Esophagus muscularis mucosa (tissue), 4 donors: ENCODE measurements at regions not wholly inside any gene's neighbourhood (a gene's known extent, or its start where the extent isn't known, plus 50 kb on each side); places are given as distances from the start of the nearest gene placed in this dataset.

Experiments
- DNase-seq: peaks from one replicate; pipeline ENCODE4 v3.0.0-alpha.2; 2017; ENCODE audit errors: extremely low spot score
- H3K27ac ChIP-seq, 4 donors: fragments of 200-600 bp; sonication (generic); replicated peaks in 1 of 4; 1 replicate in 3 of 4; 2 replicates in 1 of 4; pipeline ENCODE4 v1.5.1; 2016 to 2019; ENCODE audit warnings: mild to moderate bottlenecking in 1 of 4
- H3K27me3 ChIP-seq, 4 donors: fragments of 200-600 bp; sonication (generic); one replicate each; pipeline versions ENCODE4 v1.5.1 to v1.6.0; 2016 to 2019
- H3K36me3 ChIP-seq, 4 donors: fragments of 200-600 bp; sonication (generic); one replicate each; pipeline ENCODE4 v1.5.1; 2016 to 2019
- H3K4me1 ChIP-seq, 4 donors: fragments of 200-600 bp; sonication (generic); one replicate each; pipeline ENCODE4 v1.5.1; 2016 to 2019
- H3K4me3 ChIP-seq, 4 donors: fragments of 200-600 bp; sonication (generic); 1 replicate in 2 of 4; 2 replicates in 2 of 4; pipeline ENCODE4 v1.5.1; 2016 to 2019; ENCODE audit warnings: mild to moderate bottlenecking in 4 of 4, moderate library complexity in 1 of 4
- H3K9me3 ChIP-seq, 4 donors: fragments of 200-600 bp; sonication (generic); 1 replicate in 3 of 4; 2 replicates in 1 of 4; pipeline ENCODE4 v1.5.1; 2016 to 2019
- EP300 ChIP-seq: sonication (generic); formaldehyde crosslinking; IDR thresholded peaks from one replicate; pipeline ENCODE4 v1.6.1; 2017; ENCODE audit warnings: antibody characterized with exemption
- POLR2A ChIP-seq: fragments of 450-650 bp; IDR thresholded peaks from one replicate; pipeline ENCODE4 v1.6.1; 2017; ENCODE audit warnings: antibody characterized with exemption, moderate library complexity, mild to moderate bottlenecking, low read depth
- POLR2AphosphoS5 ChIP-seq, 2 donors: sonication (generic); formaldehyde crosslinking; IDR thresholded peaks; one replicate each; pipeline ENCODE4 v1.6.1; 2017; ENCODE audit warnings: antibody characterized with exemption in 2 of 2
- WGBS: methylation state at CpG from one replicate; pipeline ENCODE4 v1.1.5; 2018; 5-methylcytosine and 5-hydroxymethylcytosine counted together
- intact Hi-C: fragments of 100-400 bp; cut with DNase I; formaldehyde crosslinking; loops from one replicate; pipeline ENCODE4 v1.15.1; 2023
- TF ChIP-seq, protein P1 (sequence below), 3 experiments: fragments of 200-600 bp in 2 of 3; fragments of 450-650 bp in 1 of 3; sonication (generic) in 2 of 3; IDR thresholded peaks; one replicate each; pipeline ENCODE4 v1.5.1; 2017 to 2019; ENCODE audit warnings: antibody characterized with exemption in 3 of 3, mild to moderate bottlenecking in 2 of 3, moderate library complexity in 1 of 3

- Histone ChIP-seq H3K4me1 (no peaks in the 10 kb centered on the region), H3K4me3 (no peak overlapping the region), H3K27ac (no peak overlapping the region), H3K9me3 (peaks cover 0 to 6% (median 1%) of the 10 kb centered on the region in 4 donors), H3K27me3 (no peaks in the 10 kb centered on the region), H3K36me3 (no peaks in the 10 kb centered on the region)
- 80% methylated on average over 3 of the region's 3 CpGs for WGBS
- DNase-seq = no peak
- TF ChIP-seq, protein P1, sequence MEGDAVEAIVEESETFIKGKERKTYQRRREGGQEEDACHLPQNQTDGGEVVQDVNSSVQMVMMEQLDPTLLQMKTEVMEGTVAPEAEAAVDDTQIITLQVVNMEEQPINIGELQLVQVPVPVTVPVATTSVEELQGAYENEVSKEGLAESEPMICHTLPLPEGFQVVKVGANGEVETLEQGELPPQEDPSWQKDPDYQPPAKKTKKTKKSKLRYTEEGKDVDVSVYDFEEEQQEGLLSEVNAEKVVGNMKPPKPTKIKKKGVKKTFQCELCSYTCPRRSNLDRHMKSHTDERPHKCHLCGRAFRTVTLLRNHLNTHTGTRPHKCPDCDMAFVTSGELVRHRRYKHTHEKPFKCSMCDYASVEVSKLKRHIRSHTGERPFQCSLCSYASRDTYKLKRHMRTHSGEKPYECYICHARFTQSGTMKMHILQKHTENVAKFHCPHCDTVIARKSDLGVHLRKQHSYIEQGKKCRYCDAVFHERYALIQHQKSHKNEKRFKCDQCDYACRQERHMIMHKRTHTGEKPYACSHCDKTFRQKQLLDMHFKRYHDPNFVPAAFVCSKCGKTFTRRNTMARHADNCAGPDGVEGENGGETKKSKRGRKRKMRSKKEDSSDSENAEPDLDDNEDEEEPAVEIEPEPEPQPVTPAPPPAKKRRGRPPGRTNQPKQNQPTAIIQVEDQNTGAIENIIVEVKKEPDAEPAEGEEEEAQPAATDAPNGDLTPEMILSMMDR (IDR thresholded peaks at IDR 0.05) = no peak
- TF ChIP-seq EP300 (no peak), POLR2AphosphoS5 (IDR thresholded peaks at IDR 0.05) (no peak), POLR2A (no peak)
- intact Hi-C loops = no loop called here
Measured at GRCh38 chr2:145086910-145087309, 567.0 kb upstream of the ZEB2 start.

DNA sequence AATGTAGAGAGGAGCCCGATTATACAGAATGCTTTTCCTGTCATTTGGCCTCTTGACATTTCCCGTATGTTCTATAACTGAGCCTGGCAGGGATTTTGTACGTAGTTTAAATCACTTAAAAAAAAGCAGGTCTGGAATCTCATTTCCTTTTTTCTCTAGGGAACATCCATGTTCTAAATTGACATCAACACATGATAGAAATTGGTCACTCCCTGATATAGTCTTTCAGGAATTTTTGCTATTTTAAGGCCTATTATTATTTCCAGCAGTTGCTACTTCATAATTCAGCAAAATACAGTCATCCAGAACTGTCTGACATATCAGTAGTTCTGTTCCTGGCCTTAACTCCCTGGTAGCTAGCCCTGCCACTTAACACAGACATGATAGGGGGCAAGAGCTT is 565.7 kb upstream of the ZEB2 start:
- Histone ChIP-seq H3K27ac (no peak overlapping the region), H3K4me3 (no peak overlapping the region), H3K9me3 (peaks cover 0 to 4% (median 1%) of the 10 kb centered on the region in 4 donors), H3K36me3 (no peaks in the 10 kb centered on the region), H3K4me1 (no peaks in the 10 kb centered on the region), H3K27me3 (no peaks in the 10 kb centered on the region)
- 88% methylated on average over 3 of the region's 3 CpGs for WGBS
- TF ChIP-seq, protein P1 (IDR thresholded peaks at IDR 0.05) = no peak
- no peak for TF ChIP-seq POLR2A
- no peak for TF ChIP-seq EP300
- TF ChIP-seq POLR2AphosphoS5 (IDR thresholded peaks at IDR 0.05) = no peak
- intact Hi-C loops = no loop called here
- DNase-seq = no peak

- Histone ChIP-seq H3K36me3 (no peaks in the 10 kb centered on the region), H3K27ac (no peak overlapping the region), H3K27me3 (no peaks in the 10 kb centered on the region), H3K4me1 (no peaks in the 10 kb centered on the region), H3K9me3 (no peaks in the 10 kb centered on the region), H3K4me3 (no peak overlapping the region)
- DNase-seq = no peak
- no peak for TF ChIP-seq POLR2AphosphoS5 (IDR thresholded peaks at IDR 0.05)
- no peak for TF ChIP-seq POLR2A
- TF ChIP-seq, protein P1 (IDR thresholded peaks at IDR 0.05) = no peak
- TF ChIP-seq EP300 = no peak
- intact Hi-C loops = no loop called here
- WGBS = 48% methylated on average over 1 of the region's 1 CpG
Measured at GRCh38 chr2:145080426-145080825, 560.5 kb upstream of the ZEB2 start.

- TF ChIP-seq POLR2AphosphoS5 (IDR thresholded peaks at IDR 0.05) (no peak), POLR2A (no peak), EP300 (no peak)
- TF ChIP-seq, protein P1 (IDR thresholded peaks at IDR 0.05) = no peak
- no peaks in the 10 kb centered on the region for H3K4me1 ChIP-seq
- no peaks in the 10 kb centered on the region for H3K36me3 ChIP-seq
Measured at GRCh38 chr2:145079641-145080040, 559.7 kb upstream of the ZEB2 start.

DNA sequence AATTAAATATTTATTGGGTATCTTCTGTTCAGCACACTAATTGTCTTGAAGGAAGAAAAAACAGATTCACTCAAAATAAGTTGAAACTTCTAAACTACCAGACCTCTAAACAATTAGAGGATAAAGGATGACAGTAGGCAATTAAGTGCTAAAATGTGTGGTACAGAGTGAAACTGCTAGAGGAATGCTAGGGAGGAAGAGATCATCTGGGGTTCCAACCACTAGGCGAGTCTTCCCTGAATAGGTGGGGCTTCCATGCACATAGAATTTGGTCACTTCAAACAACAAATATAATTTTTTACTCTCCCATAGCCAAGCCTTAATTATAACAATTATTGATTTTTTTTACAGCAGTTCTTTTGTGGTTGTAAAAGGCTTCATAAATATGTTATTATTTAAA is 559.0 kb upstream of the ZEB2 start:
- Histone ChIP-seq H3K36me3 (no peaks in the 10 kb centered on the region), H3K4me1 (no peaks in the 10 kb centered on the region), H3K27ac (no peak overlapping the region), H3K4me3 (no peak overlapping the region), H3K27me3 (no peaks in the 10 kb centered on the region), H3K9me3 (no peaks in the 10 kb centered on the region)
- WGBS = 96% methylated on average over 1 of the region's 1 CpG
- DNase-seq = no peak
- intact Hi-C loops = no loop called here
- TF ChIP-seq POLR2AphosphoS5 (IDR thresholded peaks at IDR 0.05) = no peak
- TF ChIP-seq, protein P1 (IDR thresholded peaks at IDR 0.05) = no peak
- no peak for TF ChIP-seq POLR2A
- TF ChIP-seq EP300 = no peak

More at GRCh38 chr2:145079641-145080040, 559.7 kb upstream of the ZEB2 start:
- Histone ChIP-seq H3K4me3 (no peak overlapping the region), H3K27ac (no peak overlapping the region), H3K27me3 (no peaks in the 10 kb centered on the region), H3K9me3 (no peaks in the 10 kb centered on the region)
- intact Hi-C loops = no loop called here
- 90% methylated on average over 1 of the region's 1 CpG for WGBS
- DNase-seq = no peak
